HL-60 (cell line): ENCODE measurements at regions not wholly inside any gene's neighbourhood (a gene's known extent, or its start where the extent isn't known, plus 50 kb on each side); places are given as distances from the start of the nearest gene placed in this dataset.
"Not testable (repeated sequence)": the region's sequence is repeated elsewhere in the genome, so short reads cannot be mapped to it uniquely, and the experiment has no call there.

Experiments used
- DNase-seq, 2 experiments: peaks; one replicate each; pipeline ENCODE4 v3.0.0-alpha.2; 2010 to 2020; ENCODE audit warnings: low read depth in 1 of 2, low spot score in 1 of 2
- H3K27ac ChIP-seq: fragments of 250-450 bp; sonication (Bioruptor Pico); replicated peaks from 2 replicates; pipeline ENCODE4 v1.5.1; 2020; ENCODE audit warnings: mild to moderate bottlenecking, moderate library complexity
- H3K27me3 ChIP-seq: fragments of 250-450 bp; sonication (Bioruptor Pico); 2 replicates; pipeline ENCODE4 v1.5.1; 2021; ENCODE audit warnings: mild to moderate bottlenecking, moderate library complexity; ENCODE audit not compliant: insufficient read depth, poor library complexity, severe bottlenecking
- H3K4me3 ChIP-seq: replicated peaks from 2 replicates; pipeline ENCODE4 v1.5.1; 2011; ENCODE audit warnings: mild to moderate bottlenecking, control low read depth, low read length; ENCODE audit not compliant: insufficient read depth
- CTCF ChIP-seq: IDR thresholded peaks from one replicate; pipeline ENCODE4 v1.5.1; 2011; ENCODE audit warnings: low read length, control low read depth, inconsistent platforms; ENCODE audit not compliant: insufficient read depth
- GABPA ChIP-seq: IDR thresholded peaks from 2 replicates; pipeline ENCODE4 v1.6.1; 2012; ENCODE audit warnings: low read depth
- POLR2AphosphoS5 ChIP-seq: IDR thresholded peaks from 2 replicates; pipeline ENCODE4 v1.6.1; 2012; ENCODE audit warnings: low read depth
- REST ChIP-seq: IDR thresholded peaks from 2 replicates; pipeline ENCODE4 v1.6.1; 2012; ENCODE audit warnings: low read depth; ENCODE audit not compliant: insufficient replicate concordance
- SPI1 ChIP-seq: IDR thresholded peaks from 2 replicates; pipeline ENCODE4 v1.6.1; 2012; ENCODE audit warnings: low read depth, mild to moderate bottlenecking, borderline replicate concordance

- TF ChIP-seq CTCF (no peak), SPI1 (no peak), REST (no peak), GABPA (no peak), POLR2AphosphoS5 (no peak)
- no peak for DNase-seq
Observed at GRCh38 chr3:178341636-178342035, 194.6 kb upstream of the KCNMB2 start.

GRCh38 chr3:178342111-178342510, 194.1 kb upstream of the KCNMB2 start:
- no peak for TF ChIP-seq POLR2AphosphoS5
- DNase-seq: no peak
- Histone ChIP-seq H3K4me3 (no peak overlapping the region), H3K27me3 (no peaks in the 10 kb centered on the region), H3K27ac (no peak overlapping the region)

More at GRCh38 chr3:178341636-178342035, 194.6 kb upstream of the KCNMB2 start:
- Histone ChIP-seq H3K27me3 (no peaks in the 10 kb centered on the region), H3K4me3 (no peak overlapping the region), H3K27ac (no peak overlapping the region)

GRCh38 chr3:178343433-178344038, 192.7 kb upstream of the KCNMB2 start:
- H3K27me3 ChIP-seq: no peaks in the 10 kb centered on the region
- TF ChIP-seq GABPA: no peak
- no peak for TF ChIP-seq CTCF
- TF ChIP-seq SPI1: no peak
- no peak for TF ChIP-seq REST
- TF ChIP-seq POLR2AphosphoS5: no peak
- H3K4me3 ChIP-seq: no peak overlapping the region
- DNase-seq: no peak
- H3K27ac ChIP-seq: no peak overlapping the region

- DNase-seq: no peak
- no peak for TF ChIP-seq CTCF
- TF ChIP-seq REST: no peak
- no peak for TF ChIP-seq SPI1
- no peak for TF ChIP-seq POLR2AphosphoS5
- no peak for TF ChIP-seq GABPA
- H3K27ac ChIP-seq: no peak overlapping the region
- H3K27me3 ChIP-seq: no peaks in the 10 kb centered on the region
- no peak overlapping the region for H3K4me3 ChIP-seq
Observed at GRCh38 chr3:178345944-178346343, 190.3 kb upstream of the KCNMB2 start.

GRCh38 chr3:178348561-178349217, 187.5 kb upstream of the KCNMB2 start:
- H3K27ac ChIP-seq, H3K27me3 ChIP-seq, H3K4me3 ChIP-seq, DNase-seq: not testable (repeated sequence)
